ENCODE measurements at regions not wholly inside any gene's neighbourhood (a gene's known extent, or its start where the extent isn't known, plus 50 kb on each side); places are given as distances from the start of the nearest gene placed in this dataset.

DNA sequence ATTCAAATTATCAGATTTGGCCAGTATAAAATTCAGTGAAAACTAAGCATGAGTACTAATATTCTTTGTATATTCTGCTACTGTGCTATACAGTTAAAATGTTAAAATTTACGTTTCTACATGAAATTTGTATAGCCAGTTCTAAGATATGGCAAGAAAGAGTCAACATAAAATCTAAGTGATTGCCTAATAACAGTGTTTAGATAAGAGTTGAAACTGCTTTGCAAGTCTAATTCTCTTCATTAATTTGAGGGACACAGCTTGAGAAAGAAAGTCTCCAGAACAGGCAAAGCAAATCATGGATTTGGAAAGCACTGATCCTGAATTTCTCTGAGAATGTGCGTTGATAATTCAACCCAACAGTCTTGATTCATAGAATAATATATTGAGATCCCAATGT, 630.9 kb upstream of the USP24 start:
- no peak overlapping the region for H3K18ac ChIP-seq (ENCODE audit: insufficient read length, low read depth, low read length)
- H2BK5ac ChIP-seq (ENCODE audit: insufficient read length, low read length) = no peak overlapping the region
- no peaks in the 10 kb centered on the region for H3K23me2 ChIP-seq (ENCODE audit: insufficient read length, low read depth, low read length, poor library complexity, severe bottlenecking)
- H3K9me3 ChIP-seq (ENCODE audit: control insufficient read depth, low read depth, low read length) = no peaks in the 10 kb centered on the region
- no peaks in the 10 kb centered on the region for H3K4me1 Mint-ChIP-seq
- H3K79me2 ChIP-seq (ENCODE audit: insufficient read depth, low read length) = no peaks in the 10 kb centered on the region
- H3K27ac ChIP-seq (ENCODE audit: insufficient read length, low read depth, low read length) = no peak overlapping the region
- H4K8ac ChIP-seq (replicated peaks; ENCODE audit: insufficient read length, low read depth, low read length) = no peak overlapping the region
- no peak overlapping the region for H2BK15ac ChIP-seq (ENCODE audit: low read depth, low read length)
- H3K4ac ChIP-seq (ENCODE audit: low read depth, low read length) = no peak overlapping the region
- WGBS (ENCODE audit: extremely low coverage, insufficient read length, low lambda C conversion rate) = no CpG with 5 or more reads among the region's 2 CpGs
- TF ChIP-seq, protein P1, sequence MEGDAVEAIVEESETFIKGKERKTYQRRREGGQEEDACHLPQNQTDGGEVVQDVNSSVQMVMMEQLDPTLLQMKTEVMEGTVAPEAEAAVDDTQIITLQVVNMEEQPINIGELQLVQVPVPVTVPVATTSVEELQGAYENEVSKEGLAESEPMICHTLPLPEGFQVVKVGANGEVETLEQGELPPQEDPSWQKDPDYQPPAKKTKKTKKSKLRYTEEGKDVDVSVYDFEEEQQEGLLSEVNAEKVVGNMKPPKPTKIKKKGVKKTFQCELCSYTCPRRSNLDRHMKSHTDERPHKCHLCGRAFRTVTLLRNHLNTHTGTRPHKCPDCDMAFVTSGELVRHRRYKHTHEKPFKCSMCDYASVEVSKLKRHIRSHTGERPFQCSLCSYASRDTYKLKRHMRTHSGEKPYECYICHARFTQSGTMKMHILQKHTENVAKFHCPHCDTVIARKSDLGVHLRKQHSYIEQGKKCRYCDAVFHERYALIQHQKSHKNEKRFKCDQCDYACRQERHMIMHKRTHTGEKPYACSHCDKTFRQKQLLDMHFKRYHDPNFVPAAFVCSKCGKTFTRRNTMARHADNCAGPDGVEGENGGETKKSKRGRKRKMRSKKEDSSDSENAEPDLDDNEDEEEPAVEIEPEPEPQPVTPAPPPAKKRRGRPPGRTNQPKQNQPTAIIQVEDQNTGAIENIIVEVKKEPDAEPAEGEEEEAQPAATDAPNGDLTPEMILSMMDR (conservative IDR thresholded peaks at IDR 0.05) = no peak
- no peak overlapping the region for H3K4me2 ChIP-seq (ENCODE audit: insufficient read depth, insufficient read length, low read length)
- no peak overlapping the region for H3K23ac ChIP-seq (ENCODE audit: insufficient read length, low read depth, low read length)
- no peak overlapping the region for H2AFZ ChIP-seq (ENCODE audit: low read length)
- no peaks in the 10 kb centered on the region for H3K27me3 Mint-ChIP-seq (ENCODE audit: low read depth)
- no peak overlapping the region for H3K9ac ChIP-seq (ENCODE audit: extremely low read depth, insufficient read length, low read length)
- DNase-seq = no peak
- H3K79me1 ChIP-seq (ENCODE audit: insufficient read depth, low read depth, low read length, poor library complexity, severe bottlenecking) = no peaks in the 10 kb centered on the region
- no peak overlapping the region for H2AK5ac ChIP-seq (ENCODE audit: insufficient read length, low read length)
- H3K4me3 Mint-ChIP-seq = no peak overlapping the region
- H2BK12ac ChIP-seq (ENCODE audit: insufficient read length, low read depth, low read length) = no peak overlapping the region
- no peak overlapping the region for H4K5ac ChIP-seq (ENCODE audit: insufficient read length, low read depth, low read length)
- H2BK20ac ChIP-seq (ENCODE audit: low read depth, low read length, poor library complexity, severe bottlenecking) = no peak overlapping the region
- H3K27ac Mint-ChIP-seq = no peak overlapping the region
- no peaks in the 10 kb centered on the region for H3K36me3 Mint-ChIP-seq (ENCODE audit: insufficient read depth in 1 of 3, low read depth in 3 of 3)
- H2BK120ac ChIP-seq (ENCODE audit: low read depth, low read length, poor library complexity, severe bottlenecking) = no peak overlapping the region
- H3T11ph ChIP-seq (ENCODE audit: low read length) = no peak overlapping the region
- H3K27me3 ChIP-seq (ENCODE audit: insufficient read depth, low read length) = no peaks in the 10 kb centered on the region
- H4K91ac ChIP-seq (ENCODE audit: insufficient read length, low read depth, low read length) = no peak overlapping the region
- H4K20me1 ChIP-seq (ENCODE audit: control insufficient read depth, insufficient read depth, insufficient read length) = no peaks in the 10 kb centered on the region
- no peaks in the 10 kb centered on the region for H3K4me1 ChIP-seq (ENCODE audit: insufficient read depth, low read length)
- H3K9me3 Mint-ChIP-seq = no peaks in the 10 kb centered on the region
- no peak overlapping the region for H3K14ac ChIP-seq (ENCODE audit: insufficient read depth, low read length)
- H3K56ac ChIP-seq (ENCODE audit: insufficient read length, low read depth, low read length) = no peak overlapping the region

All from H9 (cell line).